ENCODE measurements at regions not wholly inside any gene's neighbourhood (a gene's known extent, or its start where the extent isn't known, plus 50 kb on each side); places are given as distances from the start of the nearest gene placed in this dataset.
"Not testable (repeated sequence)": the region's sequence is repeated elsewhere in the genome, so short reads cannot be mapped to it uniquely, and the experiment has no call there.

GRCh38 chrX:74358013-74358412, 54.0 kb downstream of the ZCCHC13 start:
- H3K36me3 Mint-ChIP-seq (ENCODE audit: low read depth); H3K4me3 Mint-ChIP-seq; H3K27me3 Mint-ChIP-seq (ENCODE audit: low read depth); H3K27ac Mint-ChIP-seq; CTCF ChIA-PET; POLR2A ChIA-PET; DNase-seq; H3K4me1 Mint-ChIP-seq (ENCODE audit: low read depth); ATAC-seq; H3K9me3 Mint-ChIP-seq (ENCODE audit: insufficient read depth): not testable (repeated sequence)

DNA sequence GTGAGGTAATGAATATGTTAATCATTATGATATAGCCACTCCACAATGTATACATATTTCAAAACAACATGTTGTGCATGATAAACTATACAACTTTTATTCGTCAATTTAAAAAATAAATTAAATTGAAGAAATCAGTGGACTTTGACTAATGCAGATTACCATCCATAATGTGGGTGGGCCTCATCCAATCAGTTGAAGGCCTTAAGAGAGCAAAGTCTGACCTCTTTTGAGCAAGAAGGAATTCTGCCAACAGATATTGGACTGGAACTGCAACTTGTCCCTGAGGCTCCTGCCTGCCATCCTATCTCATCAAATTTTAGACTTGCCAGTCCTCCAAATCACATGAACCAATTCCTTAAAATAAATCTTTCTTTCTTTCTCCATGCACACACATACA, 57.4 kb upstream of the SLC16A2 start:
- CTCF ChIA-PET = no interaction called here
- DNase-seq (no peak), ATAC-seq (no peak)
- H3K27ac Mint-ChIP-seq = no peak overlapping the region
- no peaks in the 10 kb centered on the region for H3K9me3 Mint-ChIP-seq (ENCODE audit: insufficient read depth)
- no peaks in the 10 kb centered on the region for H3K36me3 Mint-ChIP-seq (ENCODE audit: low read depth)
- H3K27me3 Mint-ChIP-seq (ENCODE audit: low read depth) = no peaks in the 10 kb centered on the region
- no peaks in the 10 kb centered on the region for H3K4me1 Mint-ChIP-seq (ENCODE audit: low read depth)
- POLR2A ChIA-PET = no interaction called here
- H3K4me3 Mint-ChIP-seq = no peak overlapping the region

DNA sequence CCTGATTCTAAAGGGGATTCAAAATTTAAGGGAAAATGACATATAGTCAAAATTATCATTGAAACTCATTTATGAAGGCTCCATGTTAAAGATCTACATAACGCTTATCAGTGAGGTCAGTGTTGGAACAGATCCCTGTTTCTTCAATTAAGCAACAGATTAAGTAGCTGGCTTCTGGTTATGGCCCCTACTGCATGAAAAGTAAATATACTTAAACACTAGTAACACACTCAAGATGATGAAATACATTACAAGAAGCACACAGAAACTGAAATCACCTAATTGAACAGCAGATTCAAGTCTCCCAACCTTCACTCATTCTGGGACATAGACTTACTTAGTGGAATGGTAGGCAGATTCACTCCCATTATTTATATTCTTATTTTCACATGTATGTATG, 51.6 kb upstream of the SLC16A2 start:
- CTCF ChIA-PET = no interaction called here
- no peak for ATAC-seq
- Mint-ChIP-seq H3K36me3 (ENCODE audit: low read depth) (no peaks in the 10 kb centered on the region), H3K27ac (no peak overlapping the region), H3K9me3 (ENCODE audit: insufficient read depth) (no peaks in the 10 kb centered on the region), H3K4me1 (ENCODE audit: low read depth) (no peaks in the 10 kb centered on the region), H3K4me3 (no peak overlapping the region), H3K27me3 (ENCODE audit: low read depth) (no peaks in the 10 kb centered on the region)
- POLR2A ChIA-PET = no interaction called here
- DNase-seq = no peak

GRCh38 chrX:74370487-74370886, 50.8 kb upstream of the SLC16A2 start:
- Mint-ChIP-seq H3K9me3 (ENCODE audit: insufficient read depth) (no peaks in the 10 kb centered on the region), H3K27me3 (ENCODE audit: low read depth) (no peaks in the 10 kb centered on the region)

GRCh38 chrX:74371425-74372222, 49.7 kb upstream of the SLC16A2 start:
- Mint-ChIP-seq H3K4me3 (no peak overlapping the region), H3K4me1 (ENCODE audit: low read depth) (no peaks in the 10 kb centered on the region), H3K9me3 (ENCODE audit: insufficient read depth) (no peaks in the 10 kb centered on the region), H3K36me3 (ENCODE audit: low read depth) (no peaks in the 10 kb centered on the region), H3K27me3 (ENCODE audit: low read depth) (no peaks in the 10 kb centered on the region), H3K27ac (no peak overlapping the region)
- ATAC-seq (no peak), DNase-seq (no peak)
- CTCF ChIA-PET = interaction anchor here (1.4 kb wide), 1 partner anchor 13 kb away, joined by 3 read pairs; no protein-coding TSS in a partner anchor
- POLR2A ChIA-PET = no interaction called here

More at GRCh38 chrX:74370487-74370886, 50.8 kb upstream of the SLC16A2 start:
- no peaks in the 10 kb centered on the region for H3K4me1 Mint-ChIP-seq (ENCODE audit: low read depth)
- CTCF ChIA-PET = no interaction called here
- H3K27ac Mint-ChIP-seq = no peak overlapping the region
- no peaks in the 10 kb centered on the region for H3K36me3 Mint-ChIP-seq (ENCODE audit: low read depth)
- DNase-seq (no peak), ATAC-seq (no peak)
- POLR2A ChIA-PET = no interaction called here
- H3K4me3 Mint-ChIP-seq = no peak overlapping the region
